HG03103 (cell line): ENCODE measurements at regions not wholly inside any gene's neighbourhood (a gene's known extent, or its start where the extent isn't known, plus 50 kb on each side); places are given as distances from the start of the nearest gene placed in this dataset.

Source experiments
- ATAC-seq: cut with Tn5 transposase; IDR thresholded peaks from one replicate; pipeline ENCODE4 v1.9.1; 2021; ENCODE audit warnings: low read depth; ENCODE audit not compliant: unreplicated experiment

GRCh38 chr5:2696156-2696807 lies 55.2 kb downstream of the IRX2 start:
- ATAC-seq: no peak

GRCh38 chr5:2695200-2695891 lies 56.1 kb downstream of the IRX2 start:
- ATAC-seq: no peak

- ATAC-seq: no peak
Measured at GRCh38 chr5:2691530-2691929, 59.9 kb downstream of the IRX2 start.

GRCh38 chr5:2690293-2690692 lies 61.2 kb downstream of the IRX2 start:
- no peak for ATAC-seq

GRCh38 chr5:2688586-2688985 lies 62.9 kb downstream of the IRX2 start:
- ATAC-seq: no peak

GRCh38 chr5:2687746-2688145 lies 63.7 kb downstream of the IRX2 start:
- no peak for ATAC-seq

GRCh38 chr5:2686321-2687124 lies 65.0 kb downstream of the IRX2 start:
- ATAC-seq: no peak

- ATAC-seq: no peak
Measured at GRCh38 chr5:2685651-2686272, 65.7 kb downstream of the IRX2 start.

- ATAC-seq: no peak
Measured at GRCh38 chr5:2684606-2685005, 66.9 kb downstream of the IRX2 start.

GRCh38 chr5:2683720-2684119 lies 67.8 kb downstream of the IRX2 start:
- no peak for ATAC-seq

- ATAC-seq: no peak
Measured at GRCh38 chr5:2681476-2681875, 70.0 kb downstream of the IRX2 start.

GRCh38 chr5:2680979-2681378 lies 70.5 kb downstream of the IRX2 start:
- ATAC-seq: no peak

- ATAC-seq: no peak
Measured at GRCh38 chr5:2677689-2678088, 73.8 kb downstream of the IRX2 start.

GRCh38 chr5:2675548-2675947 lies 75.9 kb downstream of the IRX2 start:
- no peak for ATAC-seq

GRCh38 chr5:2674456-2674855 lies 77.0 kb downstream of the IRX2 start:
- ATAC-seq: no peak

GRCh38 chr5:2670940-2671339 lies 80.5 kb downstream of the IRX2 start:
- no peak for ATAC-seq

GRCh38 chr5:2669913-2670312 lies 81.6 kb downstream of the IRX2 start:
- no peak for ATAC-seq

- ATAC-seq: no peak
Measured at GRCh38 chr5:2669259-2669658, 82.2 kb downstream of the IRX2 start.

- ATAC-seq: no peak
Measured at GRCh38 chr5:2666081-2666480, 85.4 kb downstream of the IRX2 start.

GRCh38 chr5:2663489-2663888 lies 88.0 kb downstream of the IRX2 start:
- ATAC-seq: no peak

- no peak for ATAC-seq
Measured at GRCh38 chr5:2660315-2660714, 91.2 kb downstream of the IRX2 start.
